B cell (primary cell): ENCODE measurements at regions not wholly inside any gene's neighbourhood (a gene's known extent, or its start where the extent isn't known, plus 50 kb on each side); places are given as distances from the start of the nearest gene placed in this dataset.

Source experiments
- EZH2 ChIP-seq: IDR thresholded peaks from 2 replicates; pipeline ENCODE4 v1.6.1; 2012; ENCODE audit warnings: borderline replicate concordance, low read depth, mild to moderate bottlenecking, moderate library complexity, low read length; ENCODE audit not compliant: insufficient read depth, poor library complexity, severe bottlenecking
- TF ChIP-seq, protein P1 (sequence below): fragments of 200-600 bp; IDR thresholded peaks from one replicate; pipeline ENCODE4 v1.8.0; 2022; ENCODE audit warnings: antibody characterized with exemption, mild to moderate bottlenecking

DNA sequence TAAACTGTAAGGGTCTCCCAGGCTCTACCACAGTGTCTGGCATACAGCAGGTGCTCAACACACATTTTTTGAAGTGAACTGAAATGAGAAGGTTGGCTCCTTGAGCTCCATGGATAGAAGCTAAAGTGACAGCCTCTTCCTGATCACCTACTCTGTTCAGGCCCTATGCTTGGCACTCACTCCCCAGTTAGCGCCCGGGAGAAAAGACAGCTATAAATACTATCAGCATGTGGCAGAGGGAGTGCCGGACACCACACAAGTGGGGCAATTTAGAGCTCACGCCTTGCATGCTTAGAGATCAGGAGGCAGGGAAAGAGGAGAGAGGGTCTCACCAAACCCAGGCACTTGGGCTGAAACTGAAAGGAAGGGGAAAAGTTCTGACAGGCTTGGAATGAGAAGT, 195.5 kb downstream of the BUD13 start:
- TF ChIP-seq, protein P1, sequence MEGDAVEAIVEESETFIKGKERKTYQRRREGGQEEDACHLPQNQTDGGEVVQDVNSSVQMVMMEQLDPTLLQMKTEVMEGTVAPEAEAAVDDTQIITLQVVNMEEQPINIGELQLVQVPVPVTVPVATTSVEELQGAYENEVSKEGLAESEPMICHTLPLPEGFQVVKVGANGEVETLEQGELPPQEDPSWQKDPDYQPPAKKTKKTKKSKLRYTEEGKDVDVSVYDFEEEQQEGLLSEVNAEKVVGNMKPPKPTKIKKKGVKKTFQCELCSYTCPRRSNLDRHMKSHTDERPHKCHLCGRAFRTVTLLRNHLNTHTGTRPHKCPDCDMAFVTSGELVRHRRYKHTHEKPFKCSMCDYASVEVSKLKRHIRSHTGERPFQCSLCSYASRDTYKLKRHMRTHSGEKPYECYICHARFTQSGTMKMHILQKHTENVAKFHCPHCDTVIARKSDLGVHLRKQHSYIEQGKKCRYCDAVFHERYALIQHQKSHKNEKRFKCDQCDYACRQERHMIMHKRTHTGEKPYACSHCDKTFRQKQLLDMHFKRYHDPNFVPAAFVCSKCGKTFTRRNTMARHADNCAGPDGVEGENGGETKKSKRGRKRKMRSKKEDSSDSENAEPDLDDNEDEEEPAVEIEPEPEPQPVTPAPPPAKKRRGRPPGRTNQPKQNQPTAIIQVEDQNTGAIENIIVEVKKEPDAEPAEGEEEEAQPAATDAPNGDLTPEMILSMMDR = no peak
- TF ChIP-seq EZH2 = no peak
